ENCODE measurements at regions not wholly inside any gene's neighbourhood (a gene's known extent, or its start where the extent isn't known, plus 50 kb on each side); places are given as distances from the start of the nearest gene placed in this dataset.

- WGBS (ENCODE audit: insufficient coverage) = 92% methylated on average over 12 of the region's 15 CpGs
- no peak overlapping the region for H3K4me3 Mint-ChIP-seq
- Histone ChIP-seq H3K9me3 (ENCODE audit: control extremely low read depth in 1 of 3, control insufficient read depth in 2 of 3, insufficient read depth in 1 of 3, low read length in 2 of 3) (peaks cover 0 to 13% (median 0%) of the 10 kb centered on the region in 3 donors), H4K20me1 (ENCODE audit: control insufficient read depth, insufficient read depth, low read length, poor library complexity, severe bottlenecking) (no peaks in the 10 kb centered on the region), H3K79me2 (ENCODE audit: control insufficient read depth, insufficient read depth, low read length) (no peaks in the 10 kb centered on the region), H3K36me3 (replicated peaks in 1 of 2; ENCODE audit: control extremely low read depth in 1 of 2, control insufficient read depth in 1 of 2, extremely low read depth in 1 of 2, insufficient read depth in 2 of 2, low read length in 1 of 2) (no peaks in the 10 kb centered on the region), H3K4me2 (replicated peaks; ENCODE audit: low read depth, low read length, poor library complexity, severe bottlenecking) (no peak overlapping the region), H3K9ac (ENCODE audit: low read length) (no peak overlapping the region), H3K27me3 (replicated peaks in 1 of 4; ENCODE audit: control extremely low read depth in 1 of 4, control insufficient read depth in 3 of 4, insufficient read depth in 4 of 4, low read length in 3 of 4) (no peaks in the 10 kb centered on the region), H3K27ac (ENCODE audit: low read length in 2 of 2) (no peak overlapping the region), H3K4me1 (ENCODE audit: control insufficient read depth in 2 of 2, insufficient read depth in 2 of 2, low read length in 2 of 2) (no peaks in the 10 kb centered on the region), H3K4me3 (ENCODE audit: control extremely low read depth in 1 of 5, extremely low read depth in 1 of 5, insufficient read depth in 1 of 5, low read depth in 2 of 5, low read length in 4 of 5) (no peak overlapping the region), H2AFZ (ENCODE audit: insufficient read depth, low read depth, low read length, poor library complexity, severe bottlenecking) (no peak overlapping the region)
- H3K27me3 Mint-ChIP-seq = no peaks in the 10 kb centered on the region
- TF ChIP-seq EZH2 (IDR thresholded peaks at IDR 0.05; ENCODE audit: borderline replicate concordance, insufficient read depth, low read depth, low read length, poor library complexity, severe bottlenecking) = no peak
- no peak for TF ChIP-seq CTCF (IDR thresholded peaks at IDR 0.05)
- ATAC-seq (ENCODE audit: low read depth) (no peak), DNase-seq (no peak)
- POLR2A ChIA-PET = no interaction called here
- H3K9me3 Mint-ChIP-seq (ENCODE audit: insufficient read depth) = no peaks in the 10 kb centered on the region
- H3K27ac Mint-ChIP-seq = no peak overlapping the region
- no peaks in the 10 kb centered on the region for H3K4me1 Mint-ChIP-seq
- intact Hi-C loops (cut with micrococcal nuclease) = no loop called here
- CTCF ChIA-PET = no interaction called here
Measured at GRCh38 chr4:160159457-160159856, 1056.6 kb downstream of the RAPGEF2 start.

- H3K27me3 Mint-ChIP-seq = no peaks in the 10 kb centered on the region
- H3K9me3 Mint-ChIP-seq (ENCODE audit: insufficient read depth) = no peaks in the 10 kb centered on the region
- TF ChIP-seq CTCF (IDR thresholded peaks at IDR 0.05) (no peak), EZH2 (IDR thresholded peaks at IDR 0.05; ENCODE audit: borderline replicate concordance, insufficient read depth, low read depth, low read length, poor library complexity, severe bottlenecking) (no peak)
- Histone ChIP-seq H3K9ac (ENCODE audit: low read length) (no peak overlapping the region), H3K79me2 (ENCODE audit: control insufficient read depth, insufficient read depth, low read length) (no peaks in the 10 kb centered on the region), H3K27ac (ENCODE audit: low read length in 2 of 2) (no peak overlapping the region), H3K36me3 (replicated peaks in 1 of 2; ENCODE audit: control extremely low read depth in 1 of 2, control insufficient read depth in 1 of 2, extremely low read depth in 1 of 2, insufficient read depth in 2 of 2, low read length in 1 of 2) (no peaks in the 10 kb centered on the region), H3K9me3 (ENCODE audit: control extremely low read depth in 1 of 3, control insufficient read depth in 2 of 3, insufficient read depth in 1 of 3, low read length in 2 of 3) (peaks cover 0 to 13% (median 0%) of the 10 kb centered on the region in 3 donors), H3K4me2 (replicated peaks; ENCODE audit: low read depth, low read length, poor library complexity, severe bottlenecking) (no peak overlapping the region), H4K20me1 (ENCODE audit: control insufficient read depth, insufficient read depth, low read length, poor library complexity, severe bottlenecking) (no peaks in the 10 kb centered on the region), H3K4me3 (ENCODE audit: control extremely low read depth in 1 of 5, extremely low read depth in 1 of 5, insufficient read depth in 1 of 5, low read depth in 2 of 5, low read length in 4 of 5) (no peak overlapping the region), H3K4me1 (ENCODE audit: control insufficient read depth in 2 of 2, insufficient read depth in 2 of 2, low read length in 2 of 2) (no peaks in the 10 kb centered on the region), H2AFZ (ENCODE audit: insufficient read depth, low read depth, low read length, poor library complexity, severe bottlenecking) (no peak overlapping the region), H3K27me3 (replicated peaks in 1 of 4; ENCODE audit: control extremely low read depth in 1 of 4, control insufficient read depth in 3 of 4, insufficient read depth in 4 of 4, low read length in 3 of 4) (no peaks in the 10 kb centered on the region)
- no peak overlapping the region for H3K4me3 Mint-ChIP-seq
- H3K4me1 Mint-ChIP-seq = no peaks in the 10 kb centered on the region
- DNase-seq (no peak), ATAC-seq (ENCODE audit: low read depth) (no peak)
- intact Hi-C loops (cut with micrococcal nuclease) = no loop called here
- POLR2A ChIA-PET = no interaction called here
- H3K27ac Mint-ChIP-seq = no peak overlapping the region
- WGBS (ENCODE audit: insufficient coverage) = no CpG with 5 or more reads among the region's 1 CpG
- CTCF ChIA-PET = no interaction called here
Measured at GRCh38 chr4:160161026-160161425, 1058.1 kb downstream of the RAPGEF2 start.

Measured in B cell (primary cell).